ENCODE measurements at regions not wholly inside any gene's neighbourhood (a gene's known extent, or its start where the extent isn't known, plus 50 kb on each side); places are given as distances from the start of the nearest gene placed in this dataset.
"Not testable (repeated sequence)": the region's sequence is repeated elsewhere in the genome, so short reads cannot be mapped to it uniquely, and the experiment has no call there.

- intact Hi-C loops (cut with DNase I), result no loop called here
- DNase-seq (no peak), ATAC-seq (no peak)
- Histone ChIP-seq H3K36me3 (replicated peaks in 1 of 2; ENCODE audit: insufficient read depth in 1 of 2, low read depth in 2 of 2) (no peaks in the 10 kb centered on the region), H3K27ac (no peak overlapping the region), H3K9me3 (no peaks in the 10 kb centered on the region), H3K4me3 (no peak overlapping the region), H3K4me1 (peaks cover 12% of the 10 kb centered on the region), H3K27me3 (no peaks in the 10 kb centered on the region)
- WGBS, 2 donors, result 52 to 71% methylated on average over 3 of the region's 3 CpGs
- TF ChIP-seq, protein P1, sequence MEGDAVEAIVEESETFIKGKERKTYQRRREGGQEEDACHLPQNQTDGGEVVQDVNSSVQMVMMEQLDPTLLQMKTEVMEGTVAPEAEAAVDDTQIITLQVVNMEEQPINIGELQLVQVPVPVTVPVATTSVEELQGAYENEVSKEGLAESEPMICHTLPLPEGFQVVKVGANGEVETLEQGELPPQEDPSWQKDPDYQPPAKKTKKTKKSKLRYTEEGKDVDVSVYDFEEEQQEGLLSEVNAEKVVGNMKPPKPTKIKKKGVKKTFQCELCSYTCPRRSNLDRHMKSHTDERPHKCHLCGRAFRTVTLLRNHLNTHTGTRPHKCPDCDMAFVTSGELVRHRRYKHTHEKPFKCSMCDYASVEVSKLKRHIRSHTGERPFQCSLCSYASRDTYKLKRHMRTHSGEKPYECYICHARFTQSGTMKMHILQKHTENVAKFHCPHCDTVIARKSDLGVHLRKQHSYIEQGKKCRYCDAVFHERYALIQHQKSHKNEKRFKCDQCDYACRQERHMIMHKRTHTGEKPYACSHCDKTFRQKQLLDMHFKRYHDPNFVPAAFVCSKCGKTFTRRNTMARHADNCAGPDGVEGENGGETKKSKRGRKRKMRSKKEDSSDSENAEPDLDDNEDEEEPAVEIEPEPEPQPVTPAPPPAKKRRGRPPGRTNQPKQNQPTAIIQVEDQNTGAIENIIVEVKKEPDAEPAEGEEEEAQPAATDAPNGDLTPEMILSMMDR (IDR thresholded peaks at IDR 0.05), result no peak
- no peak for TF ChIP-seq POLR2A (IDR thresholded peaks at IDR 0.05)
These were observed 137.4 kb upstream of the KRR1 start for GRCh38 chr12:75648856-75649255.

GRCh38 chr12:75646329-75647210, 135.2 kb upstream of the KRR1 start:
- H3K27me3 ChIP-seq, result no peaks in the 10 kb centered on the region
- intact Hi-C loops (cut with DNase I), result no loop called here
- no peak overlapping the region for H3K27ac ChIP-seq
- ATAC-seq (no peak), DNase-seq (no peak)
- TF ChIP-seq POLR2A (IDR thresholded peaks at IDR 0.05), result no peak
- TF ChIP-seq, protein P1 (IDR thresholded peaks at IDR 0.05), result no peak
- no peak overlapping the region for H3K4me3 ChIP-seq
- H3K4me1 ChIP-seq, result peaks cover 12% of the 10 kb centered on the region
- no peaks in the 10 kb centered on the region for H3K36me3 ChIP-seq (replicated peaks in 1 of 2; ENCODE audit: insufficient read depth in 1 of 2, low read depth in 2 of 2)
- H3K9me3 ChIP-seq, result no peaks in the 10 kb centered on the region
- 59 to 62% methylated on average over 4 of the region's 4 CpGs for whole genome bisulfite sequencing, 2 donors

DNA sequence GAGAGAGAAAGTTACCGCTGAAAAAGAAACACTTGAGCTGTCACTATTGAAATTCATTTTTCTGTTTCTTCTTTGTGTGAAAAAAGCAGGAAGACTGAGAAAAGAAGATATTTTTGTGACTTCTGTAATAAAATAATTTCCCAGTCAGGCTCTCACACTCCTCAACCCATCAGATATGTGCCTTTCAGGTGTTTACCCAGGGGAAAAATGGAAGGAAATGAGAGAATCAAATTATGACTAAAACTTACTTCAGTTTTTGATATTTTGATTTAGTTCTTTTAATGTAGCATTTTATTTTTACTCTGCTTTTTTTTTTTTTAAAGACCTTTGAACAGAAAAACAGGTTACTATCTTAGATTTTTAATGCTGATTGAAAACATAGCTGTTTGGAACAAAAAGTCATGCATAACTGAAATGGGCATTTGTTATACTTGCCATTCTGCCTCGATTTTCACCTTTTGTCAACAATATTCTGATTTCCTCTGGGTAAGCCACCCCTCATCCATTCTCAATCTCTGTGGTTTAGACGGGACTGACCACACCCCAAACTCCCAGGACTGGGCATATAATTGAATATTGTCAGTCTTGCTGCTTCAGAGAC, 133.2 kb upstream of the KRR1 start:
- no peak for DNase-seq
- intact Hi-C loops (cut with DNase I), result no loop called here
- Histone ChIP-seq H3K9me3 (no peaks in the 10 kb centered on the region), H3K36me3 (replicated peaks in 1 of 2; ENCODE audit: insufficient read depth in 1 of 2, low read depth in 2 of 2) (no peaks in the 10 kb centered on the region), H3K27me3 (no peaks in the 10 kb centered on the region), H3K4me3 (no peak overlapping the region), H3K4me1 (peaks cover 6% of the 10 kb centered on the region), H3K27ac (no peak overlapping the region)
- TF ChIP-seq POLR2A (IDR thresholded peaks at IDR 0.05), result no peak
- TF ChIP-seq, protein P1 (IDR thresholded peaks at IDR 0.05), result no peak
- 68 to 77% methylated on average over 3 of the region's 3 CpGs for WGBS, 2 donors
- no peak for ATAC-seq

DNA sequence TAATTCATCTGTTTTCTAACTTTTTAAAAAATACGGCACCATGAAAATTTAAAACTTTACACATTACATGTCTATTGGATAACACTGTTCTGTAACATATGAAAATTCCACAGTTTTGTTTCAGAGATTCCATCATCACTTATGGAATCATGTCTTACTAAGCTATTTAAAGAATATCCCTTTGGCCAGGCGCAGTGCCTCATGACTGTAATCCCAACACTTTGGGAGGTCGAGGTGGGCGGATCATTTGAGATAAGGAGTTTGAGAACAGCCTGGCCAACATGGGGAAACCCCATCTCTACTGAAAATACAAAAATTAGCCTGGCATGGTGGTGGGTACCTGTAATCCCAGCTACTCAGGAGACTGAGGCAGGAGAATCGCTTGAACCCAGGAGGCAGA, 131.7 kb upstream of the KRR1 start:
- intact Hi-C loops (cut with DNase I); H3K9me3 ChIP-seq; ATAC-seq: not testable (repeated sequence)

DNA sequence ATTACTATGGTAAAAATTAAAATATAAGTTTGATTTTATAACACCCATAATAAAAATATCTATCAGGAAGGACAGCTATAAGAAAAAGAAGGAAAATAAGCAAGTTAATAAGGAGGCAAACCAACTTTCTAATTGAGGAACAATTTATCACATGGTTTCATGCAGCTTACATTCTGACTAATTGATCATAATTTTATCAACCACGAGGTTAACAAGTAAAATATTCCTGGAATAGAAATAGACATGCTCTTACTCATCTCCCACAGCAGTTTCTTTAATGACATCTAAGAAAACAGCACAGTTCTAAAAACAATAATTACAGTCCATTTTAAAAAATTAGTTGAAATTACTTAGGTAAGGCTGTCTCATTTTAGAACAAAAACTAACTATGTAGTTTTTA, 130.8 kb upstream of the KRR1 start:
- H3K4me1 ChIP-seq, result peaks cover 6% of the 10 kb centered on the region
- no peak overlapping the region for H3K4me3 ChIP-seq
- no peak overlapping the region for H3K27ac ChIP-seq
- ATAC-seq, result no peak
- H3K36me3 ChIP-seq (replicated peaks in 1 of 2; ENCODE audit: insufficient read depth in 1 of 2, low read depth in 2 of 2), result no peaks in the 10 kb centered on the region
- DNase-seq, result no peak
- WGBS, 2 donors, result 15 to 16% methylated on average over 1 of the region's 1 CpG
- no peaks in the 10 kb centered on the region for H3K27me3 ChIP-seq
- no peak for TF ChIP-seq POLR2A (IDR thresholded peaks at IDR 0.05)
- TF ChIP-seq, protein P1 (IDR thresholded peaks at IDR 0.05), result no peak
- intact Hi-C loops (cut with DNase I), result no loop called here
- no peaks in the 10 kb centered on the region for H3K9me3 ChIP-seq

More for the DNA sequence above, 131.7 kb upstream of the KRR1 start:
- H3K4me3 ChIP-seq; H3K36me3 ChIP-seq (replicated peaks in 1 of 2; ENCODE audit: insufficient read depth in 1 of 2, low read depth in 2 of 2); H3K27me3 ChIP-seq; DNase-seq; H3K27ac ChIP-seq; H3K4me1 ChIP-seq: not testable (repeated sequence)
- 88 to 95% methylated on average over 5 of the region's 5 CpGs for WGBS, 2 donors

All from body of pancreas (tissue), 4 donors.